GM18873 (cell line): ENCODE measurements at regions not wholly inside any gene's neighbourhood (a gene's known extent, or its start where the extent isn't known, plus 50 kb on each side); places are given as distances from the start of the nearest gene placed in this dataset.
"Not testable (repeated sequence)": the region's sequence is repeated elsewhere in the genome, so short reads cannot be mapped to it uniquely, and the experiment has no call there.

Source experiments
- ATAC-seq: cut with Tn5 transposase; IDR thresholded peaks from one replicate; pipeline ENCODE4 v1.9.1; 2021; ENCODE audit warnings: mild to moderate bottlenecking, moderate library complexity, moderate number of reproducible peaks; ENCODE audit not compliant: unreplicated experiment, low FRiP score

DNA sequence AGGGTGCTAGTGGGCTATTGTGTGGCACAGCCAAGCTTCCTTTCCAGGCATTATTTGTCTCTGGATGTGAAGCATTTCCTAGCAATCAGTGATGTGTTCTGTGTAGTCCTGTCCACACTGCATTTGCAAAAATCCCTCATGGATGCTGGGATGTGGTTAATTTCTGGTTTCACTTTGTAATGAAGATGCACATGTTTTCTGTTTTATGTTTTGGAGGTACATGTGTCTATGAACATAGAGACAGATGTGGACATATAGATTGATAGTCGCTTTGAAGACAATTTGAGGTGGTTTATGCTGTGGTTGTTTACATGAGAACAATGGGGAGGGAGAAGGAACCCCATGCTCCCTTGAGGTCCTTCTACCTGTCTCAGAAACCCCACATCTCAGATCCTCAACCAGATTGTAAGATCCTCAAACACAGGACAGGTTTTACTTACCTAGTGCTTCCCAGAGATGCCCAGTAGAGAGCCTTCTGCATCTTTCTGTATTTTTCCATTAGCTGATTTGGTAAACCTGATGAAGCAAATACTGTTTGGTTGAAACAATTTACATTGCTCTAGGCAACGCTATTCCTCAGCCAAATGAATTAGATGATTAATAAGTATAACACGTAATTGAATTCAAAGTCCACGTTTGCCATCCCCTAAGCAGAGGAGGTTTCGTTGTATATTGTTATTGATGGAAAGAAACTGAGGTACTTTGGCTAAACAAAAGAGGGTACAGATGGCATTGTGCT lies 204.4 kb downstream of the SPP2 start:
- ATAC-seq = no peak

DNA sequence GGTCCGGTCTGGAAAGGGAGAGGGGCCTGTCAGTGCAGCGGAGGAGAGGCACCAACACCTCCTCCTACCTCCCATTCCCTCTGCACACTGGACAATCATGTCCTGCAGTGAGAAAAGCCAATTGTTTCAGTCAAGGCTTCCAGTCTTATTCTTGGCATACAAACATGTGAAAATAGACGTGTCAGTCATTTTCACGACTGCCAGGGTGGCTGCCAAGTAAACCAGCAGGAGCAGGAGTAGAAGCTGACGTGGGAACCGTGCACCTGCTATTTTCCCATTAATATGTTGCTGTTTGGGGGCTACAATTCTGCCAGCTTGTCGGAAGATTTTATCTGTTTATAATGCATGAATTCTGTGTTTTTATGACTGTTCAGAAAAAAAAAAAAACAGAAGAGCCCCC lies 202.3 kb downstream of the SPP2 start:
- no peak for ATAC-seq

DNA sequence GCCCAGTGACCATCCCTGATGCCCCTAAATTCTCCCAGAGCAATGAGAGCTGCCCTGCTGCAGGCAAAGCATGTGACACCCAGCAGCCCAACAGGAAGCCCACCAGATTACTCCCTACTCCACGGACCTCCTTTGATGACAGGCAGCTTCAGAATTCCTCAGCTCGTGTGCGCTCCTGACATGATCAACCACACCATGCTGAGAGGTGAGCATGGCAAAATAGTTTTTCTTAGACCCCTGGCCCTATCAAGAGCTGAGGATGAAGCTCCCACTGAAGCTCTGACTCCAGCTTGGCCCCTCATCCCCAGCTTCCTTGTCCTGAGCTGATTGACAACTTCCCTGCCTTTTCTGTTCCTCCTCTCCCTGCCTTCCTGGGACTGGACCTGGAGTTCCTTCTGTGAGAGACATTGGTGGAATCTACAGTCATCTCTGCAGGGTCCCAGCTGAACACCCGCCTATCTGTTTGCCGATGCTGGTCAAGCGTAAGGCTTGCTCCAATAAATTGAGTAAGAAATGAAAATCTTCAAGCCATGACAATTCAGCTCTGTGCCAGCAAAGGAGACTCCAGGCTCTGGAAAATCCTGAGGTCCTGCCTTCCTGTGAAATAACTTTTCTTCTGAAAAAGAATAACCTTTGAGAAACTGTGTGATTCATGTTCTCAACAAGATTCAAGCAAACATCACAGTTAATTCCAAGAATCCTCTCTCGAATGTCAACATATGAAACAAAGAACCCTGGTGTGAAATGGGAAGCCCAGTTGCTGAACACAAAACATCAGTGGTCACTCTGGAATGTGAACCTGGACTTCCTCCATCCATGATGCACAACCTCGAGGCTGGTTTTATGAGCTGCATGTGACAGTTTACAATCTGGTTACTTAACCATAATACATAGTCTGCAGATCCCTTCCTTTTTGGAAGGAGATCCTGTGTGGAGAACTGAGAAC lies 201.1 kb downstream of the SPP2 start:
- ATAC-seq = no peak

DNA sequence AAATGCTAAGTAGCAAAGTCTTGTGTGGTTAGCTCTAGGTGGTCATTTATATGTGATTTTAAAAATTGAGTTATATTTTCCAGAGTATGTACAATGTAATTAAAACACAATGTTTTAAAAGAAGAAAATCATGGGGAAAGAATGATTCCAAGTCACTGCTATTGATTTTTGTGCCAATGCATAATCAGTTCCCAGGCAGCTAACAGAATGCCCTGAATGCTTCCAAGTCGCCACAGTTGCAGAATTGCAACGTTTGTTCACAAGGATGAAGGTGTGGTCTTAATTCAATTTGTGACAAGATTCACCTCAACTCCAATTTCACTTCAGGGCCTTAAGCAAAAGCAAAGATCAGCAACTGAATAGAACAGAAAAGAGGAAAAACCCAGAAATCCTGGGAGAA lies 200.4 kb downstream of the SPP2 start:
- ATAC-seq = no peak

DNA sequence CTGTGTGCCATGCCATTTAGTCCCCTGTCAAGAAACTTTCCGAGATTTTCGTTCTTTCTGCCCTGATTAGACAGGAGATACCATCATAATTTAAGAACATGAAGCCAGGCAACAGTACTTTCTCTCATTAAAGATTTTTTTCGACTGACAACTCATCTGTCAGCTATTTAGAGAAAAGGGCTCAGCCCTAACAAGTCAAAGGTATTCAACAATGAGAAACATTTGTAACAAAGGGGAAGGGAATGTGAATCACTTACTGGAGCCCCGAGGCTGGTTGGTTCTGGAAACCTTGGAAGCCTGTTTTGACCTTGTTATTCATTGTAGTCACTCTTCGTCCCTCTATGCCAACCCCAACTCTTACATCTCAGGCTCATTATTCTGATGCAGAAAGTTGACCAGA lies 199.4 kb downstream of the SPP2 start:
- ATAC-seq = no peak

- no peak for ATAC-seq
Measured at GRCh38 chr2:234249034-234249735, 198.7 kb downstream of the SPP2 start.

DNA sequence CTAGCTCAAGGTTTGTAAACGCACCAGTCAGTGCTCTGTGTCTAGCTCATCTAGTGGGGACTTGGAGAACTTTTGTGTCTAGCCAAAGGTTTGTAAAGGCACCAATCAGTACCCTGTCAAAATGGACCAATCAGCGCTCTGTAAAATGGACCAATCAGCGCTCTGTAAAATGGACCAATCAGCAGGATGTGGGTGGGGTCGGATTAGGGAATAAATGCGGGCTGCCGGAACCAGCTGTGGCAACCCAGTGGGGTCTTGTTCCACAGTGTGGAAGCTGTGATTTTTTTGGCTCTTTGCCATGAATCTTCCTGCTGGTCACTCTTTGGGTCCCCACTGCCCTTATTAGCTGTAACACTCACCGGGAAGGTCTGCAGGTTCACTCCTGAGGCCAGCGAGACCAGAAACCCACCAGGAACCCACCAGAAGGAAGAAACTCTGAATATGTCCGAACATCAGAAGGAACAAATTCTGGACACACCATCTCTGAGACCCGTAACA lies 197.8 kb downstream of the SPP2 start:
- not testable (repeated sequence) for ATAC-seq

DNA sequence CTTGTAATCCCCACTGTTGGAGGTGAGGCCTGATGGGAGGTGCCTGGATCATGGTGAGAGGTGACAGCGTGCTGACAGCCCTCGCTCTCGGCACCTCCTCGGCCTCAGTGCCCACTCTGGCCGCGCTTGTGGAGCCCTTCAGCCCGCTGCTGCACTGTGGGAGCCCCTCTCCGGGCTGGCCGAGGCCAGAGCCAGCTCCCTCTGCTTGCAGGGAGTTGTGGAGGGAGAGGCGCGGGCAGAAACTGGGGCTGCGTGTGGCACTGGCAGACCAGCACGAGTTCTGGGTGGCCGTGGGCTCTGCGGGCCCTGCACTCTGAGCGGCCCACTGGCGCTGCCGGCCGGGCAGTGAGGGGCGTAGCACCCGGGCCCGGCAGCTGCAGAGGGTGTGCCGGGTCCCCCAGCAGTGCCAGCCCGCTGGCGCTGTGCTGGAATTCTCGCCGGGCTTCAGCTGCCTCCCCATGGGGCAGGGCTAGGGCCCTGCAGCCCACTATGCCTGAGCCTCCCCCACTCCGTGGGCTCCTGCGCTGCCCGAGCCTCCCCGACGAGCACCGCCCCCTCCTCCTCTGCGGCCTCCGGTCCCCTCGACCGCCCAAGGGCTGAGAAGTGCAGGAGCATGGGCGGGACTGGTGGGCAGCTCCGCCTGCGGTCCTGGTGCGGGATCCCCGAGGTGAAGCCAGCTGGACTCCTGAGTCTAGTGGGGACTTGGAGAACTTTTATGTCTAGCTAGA lies 197.1 kb downstream of the SPP2 start:
- ATAC-seq = no peak

DNA sequence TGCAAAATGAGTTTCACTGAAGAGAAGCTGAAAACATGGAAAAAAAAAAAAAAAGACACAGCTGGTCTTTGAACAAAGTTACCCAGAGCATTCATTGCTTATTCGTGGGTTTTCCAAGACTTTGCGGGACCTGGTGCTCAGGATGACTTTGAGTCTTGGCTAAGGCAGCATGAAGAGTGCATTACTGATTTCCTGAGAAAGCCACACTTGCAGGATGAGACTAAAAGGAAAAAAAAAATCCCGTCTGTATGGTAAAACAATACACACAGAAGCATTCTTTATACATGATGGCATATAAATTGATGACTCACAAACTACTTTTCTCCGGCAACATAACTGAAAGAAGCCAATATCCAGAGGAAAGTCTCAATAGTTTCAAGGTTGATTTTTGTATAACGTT lies 195.4 kb downstream of the SPP2 start:
- no peak for ATAC-seq

GRCh38 chr2:234243871-234244565 lies 193.5 kb downstream of the SPP2 start:
- no peak for ATAC-seq

DNA sequence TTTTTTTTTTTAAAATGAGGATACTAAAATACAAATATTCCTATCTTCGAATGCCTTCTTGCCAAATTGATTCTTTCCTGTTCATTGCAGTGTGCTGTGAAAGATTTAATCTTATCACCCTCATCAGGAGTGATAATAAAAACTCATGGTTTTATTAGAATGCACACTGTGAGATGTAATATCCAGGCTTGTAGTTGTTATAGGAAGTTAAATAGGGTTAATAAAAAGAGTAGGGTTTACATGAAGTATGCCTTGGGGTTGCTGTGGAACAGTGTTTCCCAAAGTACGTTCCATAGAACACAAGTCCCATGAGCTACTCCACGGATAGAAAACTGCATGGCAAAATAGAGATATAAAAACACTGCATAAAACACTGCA lies 191.9 kb downstream of the SPP2 start:
- no peak for ATAC-seq

- no peak for ATAC-seq
Measured at GRCh38 chr2:234241656-234242458, 191.4 kb downstream of the SPP2 start.

DNA sequence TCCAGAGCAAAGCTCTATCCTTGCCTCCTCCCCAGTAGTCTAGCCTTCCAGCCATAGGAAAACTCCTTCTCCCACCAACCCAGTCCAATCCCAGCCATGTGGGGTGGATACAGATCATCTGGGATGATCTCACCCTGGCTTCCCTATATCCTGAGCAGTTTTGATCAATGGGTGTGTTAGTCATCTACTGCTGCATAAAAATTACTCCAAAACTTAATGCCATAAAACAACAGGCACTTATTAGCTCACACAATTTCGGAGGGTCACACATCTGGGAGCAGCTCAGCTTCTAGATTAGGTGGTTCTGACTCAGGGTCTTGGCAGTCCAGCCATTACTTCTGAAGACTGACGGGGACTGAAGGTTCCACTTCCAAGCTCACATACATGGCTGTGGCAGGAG lies 190.4 kb downstream of the SPP2 start:
- ATAC-seq = no peak

DNA sequence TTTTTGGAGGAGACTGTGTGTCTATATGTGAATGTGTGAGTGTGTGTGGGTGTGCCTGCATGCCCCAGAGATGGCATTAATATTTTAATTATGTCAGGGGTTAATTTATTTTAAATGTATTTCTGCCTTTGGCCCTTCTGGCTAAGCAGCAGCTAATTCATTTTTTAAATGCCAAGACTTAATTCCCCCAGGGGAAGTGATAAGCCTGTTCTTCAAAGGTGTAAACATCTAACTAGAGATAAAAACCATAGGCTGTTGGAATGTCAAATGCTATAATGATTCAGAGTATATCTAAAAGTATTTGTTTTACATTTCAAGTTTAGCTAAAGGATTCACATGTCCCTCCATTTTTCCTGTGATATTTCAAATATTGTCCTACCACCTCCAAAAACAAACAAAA lies 184.7 kb downstream of the SPP2 start:
- ATAC-seq = no peak

GRCh38 chr2:234231460-234231859 lies 181.0 kb downstream of the SPP2 start:
- ATAC-seq = no peak

GRCh38 chr2:234219046-234219310 lies 168.5 kb downstream of the SPP2 start:
- ATAC-seq = no peak

DNA sequence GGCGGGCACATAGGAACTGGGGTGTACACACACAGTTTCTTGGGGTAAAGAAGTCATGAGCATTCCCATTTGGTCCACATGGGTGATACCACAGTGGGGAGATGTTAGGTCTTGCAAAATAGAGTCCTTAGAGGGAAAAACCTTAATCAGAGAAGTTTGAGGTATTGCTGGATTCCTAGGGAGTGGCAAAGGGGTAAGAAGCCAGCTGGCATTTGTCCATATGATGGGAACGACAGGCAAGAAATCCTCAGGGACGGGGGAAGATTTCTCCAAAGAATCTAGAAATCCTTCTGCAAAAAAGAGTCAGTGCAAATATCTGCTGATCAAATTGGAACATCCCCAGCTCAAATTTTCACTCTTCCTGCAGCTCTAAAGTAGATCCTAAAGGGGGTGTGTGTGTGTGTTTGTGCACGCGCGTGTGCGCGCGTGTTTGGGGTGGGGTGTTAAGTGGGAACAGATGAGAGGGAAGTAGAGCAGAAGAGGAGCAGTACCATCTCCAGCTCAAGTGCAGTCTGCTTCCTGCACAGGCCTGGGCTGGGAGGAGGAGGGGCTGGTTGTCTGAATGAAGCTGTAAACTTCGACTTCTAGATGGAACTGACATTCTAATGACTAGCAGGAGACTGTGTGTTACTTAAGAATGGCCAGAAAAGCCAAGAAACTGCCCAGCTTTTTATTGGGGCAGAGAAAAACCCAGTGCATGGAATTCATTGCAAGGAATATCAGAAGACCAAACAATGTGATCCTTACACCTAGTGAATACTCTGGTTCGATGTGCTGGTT lies 168.0 kb downstream of the SPP2 start:
- ATAC-seq = no peak

DNA sequence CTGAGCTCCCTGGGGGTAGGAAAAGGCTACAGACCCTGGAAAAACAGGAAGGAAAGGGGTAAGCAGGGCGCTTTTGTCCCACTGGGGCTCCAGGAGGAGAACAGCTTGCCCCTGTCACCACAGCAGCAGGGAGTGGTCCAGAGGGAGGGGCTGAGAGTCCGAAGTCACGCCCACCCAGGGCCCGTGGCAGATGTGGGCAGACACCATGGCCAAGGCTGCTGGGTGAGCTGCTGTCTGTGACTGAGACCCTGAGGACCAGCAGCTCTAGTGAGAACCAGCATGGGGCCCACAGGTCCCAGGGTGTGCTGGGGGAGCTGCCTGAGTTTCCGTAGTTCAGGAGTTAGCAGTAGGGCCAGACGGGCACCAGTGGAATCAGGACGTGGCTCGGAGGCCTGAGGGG lies 162.0 kb downstream of the SPP2 start:
- ATAC-seq = no peak
